SK-N-SH treated with all-trans-retinoic acid at 6 μM for 48 hours (cell line): ENCODE measurements at regions not wholly inside any gene's neighbourhood (a gene's known extent, or its start where the extent isn't known, plus 50 kb on each side); places are given as distances from the start of the nearest gene placed in this dataset.
"Not testable (repeated sequence)": the region's sequence is repeated elsewhere in the genome, so short reads cannot be mapped to it uniquely, and the experiment has no call there.

Experiments
- ATAC-seq: fragments of 200-7000 bp; cut with Tn5 transposase; 3 replicates; pipeline ENCODE4 v1.9.1; 2020; ENCODE audit warnings: mild to moderate bottlenecking, moderate library complexity
- ARNTL ChIP-seq: fragments of 450-650 bp; formaldehyde crosslinking; IDR thresholded peaks from 2 replicates; pipeline ENCODE4 v1.5.0; 2020; ENCODE audit warnings: low read depth, mild to moderate bottlenecking, moderate library complexity, borderline replicate concordance
- BACH2 ChIP-seq: fragments of 250-450 bp; sonication (Bioruptor Pico); IDR thresholded peaks from 2 replicates; pipeline ENCODE4 v1.9.0; 2021; ENCODE audit warnings: mild to moderate bottlenecking, borderline replicate concordance
- CREB5 ChIP-seq: fragments of 250-450 bp; sonication (Bioruptor Pico); IDR thresholded peaks from 2 replicates; pipeline ENCODE4 v1.5.1; 2020; ENCODE audit warnings: low read depth, mild to moderate bottlenecking, moderate library complexity
- CSDC2 ChIP-seq: fragments of 250-450 bp; sonication (Bioruptor Pico); IDR thresholded peaks from 2 replicates; pipeline ENCODE4 v1.5.0; 2020; ENCODE audit warnings: mild to moderate bottlenecking, moderate library complexity
- ESRRG ChIP-seq: fragments of 250-450 bp; sonication (Bioruptor Pico); IDR thresholded peaks from 2 replicates; pipeline ENCODE4 v1.6.1; 2021; ENCODE audit warnings: mild to moderate bottlenecking
- GLIS3 ChIP-seq: fragments of 250-450 bp; sonication (Bioruptor Pico); IDR thresholded peaks from 2 replicates; pipeline ENCODE4 v1.5.0; 2020; ENCODE audit warnings: mild to moderate bottlenecking, moderate library complexity
- ISL1 ChIP-seq: fragments of 250-450 bp; sonication (Bioruptor Pico); IDR thresholded peaks from 2 replicates; pipeline ENCODE4 v2.1.2; 2022; ENCODE audit warnings: mild to moderate bottlenecking, moderate library complexity
- OSR1 ChIP-seq: fragments of 250-450 bp; sonication (Bioruptor Pico); IDR thresholded peaks from 2 replicates; pipeline ENCODE4 v1.8.0; 2022; ENCODE audit warnings: moderate library complexity, mild to moderate bottlenecking, inconsistent platforms
- PPARA ChIP-seq: fragments of 250-450 bp; sonication (Bioruptor Pico); IDR thresholded peaks from 2 replicates; pipeline ENCODE4 v1.5.0; 2020; ENCODE audit warnings: mild to moderate bottlenecking, borderline replicate concordance
- RARB ChIP-seq: fragments of 250-450 bp; sonication (Bioruptor Pico); IDR thresholded peaks from 2 replicates; pipeline ENCODE4 v1.8.0; 2021; ENCODE audit warnings: mild to moderate bottlenecking, moderate library complexity
- SNAI2 ChIP-seq: fragments of 250-450 bp; sonication (Bioruptor Pico); IDR thresholded peaks from 2 replicates; pipeline ENCODE4 v1.5.0; 2020; ENCODE audit warnings: mild to moderate bottlenecking, moderate library complexity
- TCF4 ChIP-seq: fragments of 250-450 bp; sonication (Bioruptor Pico); IDR thresholded peaks from 2 replicates; pipeline ENCODE4 v1.8.0; 2021; ENCODE audit warnings: mild to moderate bottlenecking, moderate library complexity, borderline replicate concordance
- TOX ChIP-seq: fragments of 250-450 bp; sonication (Bioruptor Pico); IDR thresholded peaks from 2 replicates; pipeline ENCODE4 v1.8.0; 2021; ENCODE audit warnings: mild to moderate bottlenecking, moderate library complexity, borderline replicate concordance
- TSHZ2 ChIP-seq: fragments of 250-450 bp; sonication (Bioruptor Pico); IDR thresholded peaks from 2 replicates; pipeline ENCODE4 v1.5.0; 2020; ENCODE audit warnings: mild to moderate bottlenecking, moderate library complexity
- ZC3H10 ChIP-seq: fragments of 250-450 bp; sonication (Bioruptor Pico); IDR thresholded peaks from 2 replicates; pipeline ENCODE4 v1.5.1; 2021; ENCODE audit warnings: mild to moderate bottlenecking, moderate library complexity
- ZFP3 ChIP-seq: fragments of 250-450 bp; sonication (Bioruptor Pico); IDR thresholded peaks from 2 replicates; pipeline ENCODE4 v1.5.0; 2020; ENCODE audit warnings: mild to moderate bottlenecking, moderate library complexity
- ZFP30 ChIP-seq: fragments of 450-650 bp; formaldehyde crosslinking; IDR thresholded peaks from 2 replicates; pipeline ENCODE4 v1.5.0; 2022; ENCODE audit warnings: mild to moderate bottlenecking, moderate library complexity
- ZNF565 ChIP-seq: fragments of 450-650 bp; formaldehyde crosslinking; conservative IDR thresholded peaks from 2 replicates; pipeline ENCODE4 v1.5.0; 2020; ENCODE audit warnings: low read depth, mild to moderate bottlenecking, moderate library complexity
- ZNF70 ChIP-seq: fragments of 450-650 bp; formaldehyde crosslinking; IDR thresholded peaks from 2 replicates; pipeline ENCODE4 v1.5.0; 2020; ENCODE audit warnings: mild to moderate bottlenecking, moderate library complexity
- ZNF8 ChIP-seq: fragments of 450-650 bp; formaldehyde crosslinking; IDR thresholded peaks from 2 replicates; pipeline ENCODE4 v1.5.0; 2020; ENCODE audit warnings: mild to moderate bottlenecking, moderate library complexity
- TF ChIP-seq, protein P1 (sequence below): fragments of 250-450 bp; sonication (Bioruptor Pico); IDR thresholded peaks from 2 replicates; pipeline ENCODE4 v1.8.0; 2021; ENCODE audit warnings: low read depth, mild to moderate bottlenecking, moderate library complexity, borderline replicate concordance
- TF ChIP-seq, protein P2 (sequence below): fragments of 250-450 bp; sonication (Bioruptor Pico); IDR thresholded peaks from 2 replicates; pipeline ENCODE4 v1.8.0; 2020; ENCODE audit warnings: mild to moderate bottlenecking, moderate library complexity, borderline replicate concordance
- TF ChIP-seq, protein P3 (sequence below): fragments of 250-450 bp; sonication (Bioruptor Pico); IDR thresholded peaks from 2 replicates; pipeline ENCODE4 v1.5.1; 2021; ENCODE audit warnings: mild to moderate bottlenecking, moderate library complexity

- TF ChIP-seq ZNF8 (CRISPR knock-in tag): peak; percentile 55; the same call in 1 of the 2 replicates
- not testable (repeated sequence) for ATAC-seq
Observed at GRCh38 chr5:96097488-96097887, 135.8 kb upstream of the ELL2 start.

- TF ChIP-seq CSDC2 (CRISPR knock-in tag) (no peak), CREB5 (no peak), BACH2 (CRISPR knock-in tag) (no peak), RARB (no peak), OSR1 (CRISPR knock-in tag) (no peak), TCF4 (CRISPR knock-in tag) (no peak), ZC3H10 (CRISPR knock-in tag) (no peak), ISL1 (no peak), ZNF70 (CRISPR knock-in tag) (no peak), PPARA (no peak), ZFP30 (CRISPR knock-in tag) (no peak)
- TF ChIP-seq, protein P1, sequence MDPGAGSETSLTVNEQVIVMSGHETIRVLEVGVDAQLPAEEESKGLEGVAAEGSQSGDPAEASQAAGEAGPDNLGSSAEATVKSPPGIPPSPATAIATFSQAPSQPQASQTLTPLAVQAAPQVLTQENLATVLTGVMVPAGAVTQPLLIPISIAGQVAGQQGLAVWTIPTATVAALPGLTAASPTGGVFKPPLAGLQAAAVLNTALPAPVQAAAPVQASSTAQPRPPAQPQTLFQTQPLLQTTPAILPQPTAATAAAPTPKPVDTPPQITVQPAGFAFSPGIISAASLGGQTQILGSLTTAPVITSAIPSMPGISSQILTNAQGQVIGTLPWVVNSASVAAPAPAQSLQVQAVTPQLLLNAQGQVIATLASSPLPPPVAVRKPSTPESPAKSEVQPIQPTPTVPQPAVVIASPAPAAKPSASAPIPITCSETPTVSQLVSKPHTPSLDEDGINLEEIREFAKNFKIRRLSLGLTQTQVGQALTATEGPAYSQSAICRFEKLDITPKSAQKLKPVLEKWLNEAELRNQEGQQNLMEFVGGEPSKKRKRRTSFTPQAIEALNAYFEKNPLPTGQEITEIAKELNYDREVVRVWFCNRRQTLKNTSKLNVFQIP (CRISPR knock-in tag): no peak
- TF ChIP-seq, all 23 proteins: peak for 0
- ATAC-seq: peak; percentile 76
Observed at GRCh38 chr5:96096724-96097123, 135.1 kb upstream of the ELL2 start.

- TF ChIP-seq GLIS3 (no peak), ZFP3 (no peak), ISL1 (no peak), ARNTL (no peak), PPARA (no peak), ZNF70 (CRISPR knock-in tag) (no peak), TCF4 (CRISPR knock-in tag) (no peak), OSR1 (CRISPR knock-in tag) (no peak), ZNF565 (no peak), SNAI2 (CRISPR knock-in tag) (no peak), BACH2 (CRISPR knock-in tag) (no peak), ZNF8 (CRISPR knock-in tag) (no peak)
- ATAC-seq: no peak
Observed at GRCh38 chr5:96094904-96095303, 133.3 kb upstream of the ELL2 start.

- TF ChIP-seq OSR1 (CRISPR knock-in tag): no peak
- TF ChIP-seq RARB: no peak
- TF ChIP-seq ZFP30 (CRISPR knock-in tag): no peak
- no peak for TF ChIP-seq ESRRG (CRISPR knock-in tag)
- no peak for TF ChIP-seq GLIS3
- TF ChIP-seq, protein P1 (CRISPR knock-in tag): no peak
- TF ChIP-seq ZNF8 (CRISPR knock-in tag): no peak
- TF ChIP-seq, protein P2, sequence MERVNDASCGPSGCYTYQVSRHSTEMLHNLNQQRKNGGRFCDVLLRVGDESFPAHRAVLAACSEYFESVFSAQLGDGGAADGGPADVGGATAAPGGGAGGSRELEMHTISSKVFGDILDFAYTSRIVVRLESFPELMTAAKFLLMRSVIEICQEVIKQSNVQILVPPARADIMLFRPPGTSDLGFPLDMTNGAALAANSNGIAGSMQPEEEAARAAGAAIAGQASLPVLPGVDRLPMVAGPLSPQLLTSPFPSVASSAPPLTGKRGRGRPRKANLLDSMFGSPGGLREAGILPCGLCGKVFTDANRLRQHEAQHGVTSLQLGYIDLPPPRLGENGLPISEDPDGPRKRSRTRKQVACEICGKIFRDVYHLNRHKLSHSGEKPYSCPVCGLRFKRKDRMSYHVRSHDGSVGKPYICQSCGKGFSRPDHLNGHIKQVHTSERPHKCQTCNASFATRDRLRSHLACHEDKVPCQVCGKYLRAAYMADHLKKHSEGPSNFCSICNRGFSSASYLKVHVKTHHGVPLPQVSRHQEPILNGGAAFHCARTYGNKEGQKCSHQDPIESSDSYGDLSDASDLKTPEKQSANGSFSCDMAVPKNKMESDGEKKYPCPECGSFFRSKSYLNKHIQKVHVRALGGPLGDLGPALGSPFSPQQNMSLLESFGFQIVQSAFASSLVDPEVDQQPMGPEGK (CRISPR knock-in tag): no peak
- TF ChIP-seq BACH2 (CRISPR knock-in tag): no peak
- no peak for TF ChIP-seq TOX (CRISPR knock-in tag)
- no peak for TF ChIP-seq PPARA
- TF ChIP-seq CSDC2 (CRISPR knock-in tag): no peak
- no peak for TF ChIP-seq ZFP3
- TF ChIP-seq, protein P3, sequence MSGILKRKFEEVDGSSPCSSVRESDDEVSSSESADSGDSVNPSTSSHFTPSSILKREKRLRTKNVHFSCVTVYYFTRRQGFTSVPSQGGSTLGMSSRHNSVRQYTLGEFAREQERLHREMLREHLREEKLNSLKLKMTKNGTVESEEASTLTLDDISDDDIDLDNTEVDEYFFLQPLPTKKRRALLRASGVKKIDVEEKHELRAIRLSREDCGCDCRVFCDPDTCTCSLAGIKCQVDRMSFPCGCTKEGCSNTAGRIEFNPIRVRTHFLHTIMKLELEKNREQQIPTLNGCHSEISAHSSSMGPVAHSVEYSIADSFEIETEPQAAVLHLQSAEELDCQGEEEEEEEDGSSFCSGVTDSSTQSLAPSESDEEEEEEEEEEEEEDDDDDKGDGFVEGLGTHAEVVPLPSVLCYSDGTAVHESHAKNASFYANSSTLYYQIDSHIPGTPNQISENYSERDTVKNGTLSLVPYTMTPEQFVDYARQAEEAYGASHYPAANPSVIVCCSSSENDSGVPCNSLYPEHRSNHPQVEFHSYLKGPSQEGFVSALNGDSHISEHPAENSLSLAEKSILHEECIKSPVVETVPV (CRISPR knock-in tag): no peak
- no peak for TF ChIP-seq ZNF565
- no peak for TF ChIP-seq TCF4 (CRISPR knock-in tag)
- no peak for TF ChIP-seq TSHZ2 (CRISPR knock-in tag)
- no peak for TF ChIP-seq SNAI2 (CRISPR knock-in tag)
- ATAC-seq: peak; percentile 58
Observed at GRCh38 chr5:96093890-96094381, 132.3 kb upstream of the ELL2 start.
